ENCODE measurements at regions not wholly inside any gene's neighbourhood (a gene's known extent, or its start where the extent isn't known, plus 50 kb on each side); places are given as distances from the start of the nearest gene placed in this dataset.

GRCh38 chr7:119086026-119086425 lies 861.5 kb downstream of the ANKRD7 start:
- Histone ChIP-seq H3K4me2 (ENCODE audit: control insufficient read depth, extremely low read depth, insufficient read depth, low read depth, low read length) (no peak overlapping the region), H3K9ac (ENCODE audit: control insufficient read depth, extremely low read depth, insufficient read depth, low read length) (no peak overlapping the region), H3K9me3 (ENCODE audit: control insufficient read depth, low read depth, low read length) (no peaks in the 10 kb centered on the region), H3K79me2 (ENCODE audit: control insufficient read depth, insufficient read depth, low read length) (no peaks in the 10 kb centered on the region), H3K9me1 (ENCODE audit: control insufficient read depth, extremely low read depth, insufficient read depth, low read length) (no peaks in the 10 kb centered on the region), H3K4me1 (ENCODE audit: control insufficient read depth, extremely low read depth, insufficient read depth, low read length) (no peaks in the 10 kb centered on the region), H3K36me3 (ENCODE audit: control insufficient read depth in 2 of 2, extremely low read depth in 1 of 2, insufficient read depth in 2 of 2, low read length in 2 of 2) (no peaks in the 10 kb centered on the region), H3K27me3 (ENCODE audit: control insufficient read depth, extremely low read depth, insufficient read depth, low read length) (no peaks in the 10 kb centered on the region), H3K27ac (ENCODE audit: control insufficient read depth, insufficient read depth, low read length) (no peak overlapping the region), H2AFZ (ENCODE audit: control insufficient read depth, low read length) (no peak overlapping the region), H4K20me1 (ENCODE audit: control insufficient read depth, extremely low read depth, insufficient read depth, low read length) (no peaks in the 10 kb centered on the region), H3K4me3 (ENCODE audit: control insufficient read depth in 2 of 3, extremely low read depth in 1 of 3, insufficient read depth in 2 of 3, low read depth in 1 of 3, low read length in 3 of 3) (no peak overlapping the region)
- DNase-seq (ENCODE audit: low read depth, low spot score) (no peak), FAIRE-seq (no peak)
- dilution Hi-C loops (cut with MboI; ENCODE audit: extremely low pct_ligation_motif_present, low sequenced_read_pairs), result no loop called here
- no peak for TF ChIP-seq EZH2 (IDR thresholded peaks at IDR 0.05; ENCODE audit: low read length)
- TF ChIP-seq CTCF (optimal IDR thresholded peaks at IDR 0.05 in 1 of 3, IDR thresholded peaks at IDR 0.05 in 1 of 3, conservative IDR thresholded peaks at IDR 0.05 in 1 of 3; ENCODE audit: extremely low read depth in 1 of 3, insufficient read depth in 2 of 3, low read length in 3 of 3), result no peak

- Histone ChIP-seq H4K20me1 (ENCODE audit: control insufficient read depth, extremely low read depth, insufficient read depth, low read length) (no peaks in the 10 kb centered on the region), H2AFZ (ENCODE audit: control insufficient read depth, low read length) (no peak overlapping the region), H3K4me1 (ENCODE audit: control insufficient read depth, extremely low read depth, insufficient read depth, low read length) (no peaks in the 10 kb centered on the region), H3K4me2 (ENCODE audit: control insufficient read depth, extremely low read depth, insufficient read depth, low read depth, low read length) (no peak overlapping the region), H3K9ac (ENCODE audit: control insufficient read depth, extremely low read depth, insufficient read depth, low read length) (no peak overlapping the region), H3K27ac (ENCODE audit: control insufficient read depth, insufficient read depth, low read length) (no peak overlapping the region), H3K9me1 (ENCODE audit: control insufficient read depth, extremely low read depth, insufficient read depth, low read length) (no peaks in the 10 kb centered on the region), H3K4me3 (ENCODE audit: control insufficient read depth in 2 of 3, extremely low read depth in 1 of 3, insufficient read depth in 2 of 3, low read depth in 1 of 3, low read length in 3 of 3) (no peak overlapping the region), H3K36me3 (ENCODE audit: control insufficient read depth in 2 of 2, extremely low read depth in 1 of 2, insufficient read depth in 2 of 2, low read length in 2 of 2) (no peaks in the 10 kb centered on the region), H3K9me3 (ENCODE audit: control insufficient read depth, low read depth, low read length) (no peaks in the 10 kb centered on the region), H3K27me3 (ENCODE audit: control insufficient read depth, extremely low read depth, insufficient read depth, low read length) (no peaks in the 10 kb centered on the region), H3K79me2 (ENCODE audit: control insufficient read depth, insufficient read depth, low read length) (no peaks in the 10 kb centered on the region)
- DNase-seq (ENCODE audit: low read depth, low spot score) (no peak), FAIRE-seq (no peak)
- TF ChIP-seq CTCF (optimal IDR thresholded peaks at IDR 0.05 in 1 of 3, IDR thresholded peaks at IDR 0.05 in 1 of 3, conservative IDR thresholded peaks at IDR 0.05 in 1 of 3; ENCODE audit: extremely low read depth in 1 of 3, insufficient read depth in 2 of 3, low read length in 3 of 3) (no peak), EZH2 (IDR thresholded peaks at IDR 0.05; ENCODE audit: low read length) (no peak)
- dilution Hi-C loops (cut with MboI; ENCODE audit: extremely low pct_ligation_motif_present, low sequenced_read_pairs), result no loop called here
Observed at GRCh38 chr7:119090851-119091250, 866.3 kb downstream of the ANKRD7 start.

Measured in keratinocyte (primary cell).